Lower leg skin (tissue), 3 donors: ENCODE measurements at regions not wholly inside any gene's neighbourhood (a gene's known extent, or its start where the extent isn't known, plus 50 kb on each side); places are given as distances from the start of the nearest gene placed in this dataset.

Source experiments
- POLR2A ChIP-seq, 2 donors: fragments of 450-650 bp; IDR thresholded peaks; one replicate each; pipeline ENCODE4 v1.6.1; 2016 to 2017; ENCODE audit warnings: antibody characterized with exemption in 2 of 2, mild to moderate bottlenecking in 1 of 2, moderate library complexity in 1 of 2
- TF ChIP-seq, protein P1 (sequence below), 3 donors: fragments of 450-650 bp; IDR thresholded peaks; one replicate each; pipeline ENCODE4 v1.5.1; 2016; ENCODE audit warnings: antibody characterized with exemption in 3 of 3, mild to moderate bottlenecking in 3 of 3, moderate library complexity in 2 of 3

DNA sequence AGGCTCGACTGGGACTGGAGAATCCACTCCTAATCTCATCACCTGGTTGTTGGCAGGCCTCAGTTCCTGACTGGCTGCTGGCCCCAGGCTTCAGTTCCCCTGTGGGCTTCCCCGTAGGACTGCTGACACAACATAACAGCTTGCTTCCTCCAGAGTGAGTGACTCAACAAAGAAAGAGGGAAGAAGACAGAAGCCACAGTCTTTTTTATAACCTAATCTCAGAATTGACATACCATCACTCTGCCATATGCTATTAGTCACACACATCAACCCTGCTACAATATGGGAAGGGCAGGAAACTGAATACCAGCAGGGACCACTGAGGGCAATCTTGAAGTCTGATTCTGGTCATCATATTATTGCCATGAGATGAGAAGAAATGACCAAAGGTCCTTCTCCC, 76.8 kb upstream of the SLC14A2 start:
- TF ChIP-seq, protein P1, sequence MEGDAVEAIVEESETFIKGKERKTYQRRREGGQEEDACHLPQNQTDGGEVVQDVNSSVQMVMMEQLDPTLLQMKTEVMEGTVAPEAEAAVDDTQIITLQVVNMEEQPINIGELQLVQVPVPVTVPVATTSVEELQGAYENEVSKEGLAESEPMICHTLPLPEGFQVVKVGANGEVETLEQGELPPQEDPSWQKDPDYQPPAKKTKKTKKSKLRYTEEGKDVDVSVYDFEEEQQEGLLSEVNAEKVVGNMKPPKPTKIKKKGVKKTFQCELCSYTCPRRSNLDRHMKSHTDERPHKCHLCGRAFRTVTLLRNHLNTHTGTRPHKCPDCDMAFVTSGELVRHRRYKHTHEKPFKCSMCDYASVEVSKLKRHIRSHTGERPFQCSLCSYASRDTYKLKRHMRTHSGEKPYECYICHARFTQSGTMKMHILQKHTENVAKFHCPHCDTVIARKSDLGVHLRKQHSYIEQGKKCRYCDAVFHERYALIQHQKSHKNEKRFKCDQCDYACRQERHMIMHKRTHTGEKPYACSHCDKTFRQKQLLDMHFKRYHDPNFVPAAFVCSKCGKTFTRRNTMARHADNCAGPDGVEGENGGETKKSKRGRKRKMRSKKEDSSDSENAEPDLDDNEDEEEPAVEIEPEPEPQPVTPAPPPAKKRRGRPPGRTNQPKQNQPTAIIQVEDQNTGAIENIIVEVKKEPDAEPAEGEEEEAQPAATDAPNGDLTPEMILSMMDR (IDR thresholded peaks at IDR 0.05): no peak
- TF ChIP-seq POLR2A (IDR thresholded peaks at IDR 0.05): no peak
